IPS-20b (cell line): ENCODE measurements at regions not wholly inside any gene's neighbourhood (a gene's known extent, or its start where the extent isn't known, plus 50 kb on each side); places are given as distances from the start of the nearest gene placed in this dataset.

ENCODE experiments used
- H3K27ac ChIP-seq: one replicate; pipeline ENCODE4 v1.5.1; 2013; ENCODE audit warnings: low read length
- H3K27me3 ChIP-seq: 2 replicates; pipeline ENCODE4 v1.6.1; 2013; ENCODE audit warnings: mild to moderate bottlenecking, low read length, inconsistent platforms; ENCODE audit not compliant: insufficient read depth
- H3K36me3 ChIP-seq: 2 replicates; pipeline ENCODE4 v1.6.1; 2013; ENCODE audit warnings: low read depth, mild to moderate bottlenecking, inconsistent platforms, low read length, moderate library complexity; ENCODE audit not compliant: insufficient read depth
- H3K4me1 ChIP-seq: 2 replicates; pipeline ENCODE4 v1.6.1; 2013; ENCODE audit warnings: mild to moderate bottlenecking, control low read depth, inconsistent platforms, low read length, moderate library complexity; ENCODE audit not compliant: insufficient read depth
- H3K4me3 ChIP-seq: 2 replicates; pipeline ENCODE4 v1.5.1; 2013; ENCODE audit warnings: mild to moderate bottlenecking, low read length, inconsistent platforms
- H3K9ac ChIP-seq: 2 replicates; pipeline ENCODE4 v1.6.1; 2013; ENCODE audit warnings: low read depth, mild to moderate bottlenecking, inconsistent platforms, low read length, moderate library complexity
- H3K9me3 ChIP-seq: 2 replicates; pipeline ENCODE4 v1.6.1; 2013; ENCODE audit warnings: mild to moderate bottlenecking, low read depth, low read length, inconsistent platforms; ENCODE audit not compliant: insufficient read depth

- Histone ChIP-seq H3K4me3 (no peak overlapping the region), H3K4me1 (no peaks in the 10 kb centered on the region), H3K9ac (no peak overlapping the region), H3K9me3 (no peaks in the 10 kb centered on the region), H3K27ac (no peak overlapping the region), H3K27me3 (no peaks in the 10 kb centered on the region), H3K36me3 (no peaks in the 10 kb centered on the region)
Observed at GRCh38 chr11:32023370-32024305, 67.2 kb upstream of the RCN1 start.

GRCh38 chr11:32018672-32019071 lies 72.2 kb upstream of the RCN1 start:
- Histone ChIP-seq H3K27me3 (no peaks in the 10 kb centered on the region), H3K4me3 (no peak overlapping the region)

DNA sequence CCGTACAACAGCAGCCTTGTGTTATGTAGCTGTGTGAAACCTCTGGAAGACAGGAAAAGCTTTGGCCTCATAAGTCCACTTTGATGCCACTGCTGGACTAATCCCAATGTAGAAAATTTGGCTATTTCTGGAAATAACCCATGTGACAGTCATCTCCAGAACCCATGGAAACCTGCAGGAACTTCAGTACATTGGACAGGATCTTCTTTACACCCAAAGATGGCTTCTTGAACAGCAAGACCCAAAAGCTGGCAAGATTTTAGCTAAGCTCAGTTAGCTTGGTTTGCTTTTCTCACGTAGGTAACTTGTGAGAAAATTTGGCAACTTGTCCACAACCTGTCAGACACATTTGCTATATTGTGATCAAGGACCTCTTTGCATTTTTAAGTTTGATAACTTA lies 74.8 kb upstream of the RCN1 start:
- Histone ChIP-seq H3K9me3 (no peaks in the 10 kb centered on the region), H3K4me1 (no peaks in the 10 kb centered on the region), H3K27me3 (no peaks in the 10 kb centered on the region), H3K9ac (no peak overlapping the region), H3K36me3 (no peaks in the 10 kb centered on the region), H3K4me3 (no peak overlapping the region), H3K27ac (no peak overlapping the region)

More at GRCh38 chr11:32018672-32019071, 72.2 kb upstream of the RCN1 start:
- no peak overlapping the region for H3K9ac ChIP-seq
- no peak overlapping the region for H3K27ac ChIP-seq
- no peaks in the 10 kb centered on the region for H3K9me3 ChIP-seq
- no peaks in the 10 kb centered on the region for H3K4me1 ChIP-seq
- no peaks in the 10 kb centered on the region for H3K36me3 ChIP-seq

GRCh38 chr11:32015427-32015826 lies 75.4 kb upstream of the RCN1 start:
- no peaks in the 10 kb centered on the region for H3K27me3 ChIP-seq
- H3K36me3 ChIP-seq = no peaks in the 10 kb centered on the region

DNA sequence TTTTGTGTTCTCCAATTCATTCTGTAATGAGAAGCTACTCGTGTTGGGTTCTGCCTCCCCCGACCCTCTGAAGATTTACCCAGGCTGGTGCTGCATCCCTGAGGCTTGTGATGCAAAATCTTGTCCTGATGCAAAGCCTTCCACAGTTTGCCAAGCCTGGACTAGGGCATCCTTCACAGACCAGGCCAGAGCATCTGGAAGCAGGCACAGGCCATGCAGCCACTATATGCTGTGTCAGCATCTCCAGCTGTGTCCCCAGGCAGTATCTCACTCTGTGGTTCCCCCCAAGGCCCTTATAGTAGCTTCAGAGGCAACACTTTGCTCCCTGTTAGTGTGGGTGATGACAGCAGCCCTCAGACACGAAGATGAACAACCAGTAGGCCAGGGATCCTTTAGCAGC lies 77.3 kb upstream of the RCN1 start:
- H3K27ac ChIP-seq = no peak overlapping the region
- H3K9ac ChIP-seq = no peak overlapping the region
- H3K9me3 ChIP-seq = no peaks in the 10 kb centered on the region
- no peaks in the 10 kb centered on the region for H3K27me3 ChIP-seq
- H3K4me1 ChIP-seq = no peaks in the 10 kb centered on the region; the same call in 1 of the 2 replicates
- H3K36me3 ChIP-seq = no peaks in the 10 kb centered on the region
- no peak overlapping the region for H3K4me3 ChIP-seq

More at GRCh38 chr11:32015427-32015826, 75.4 kb upstream of the RCN1 start:
- no peaks in the 10 kb centered on the region for H3K9me3 ChIP-seq
- H3K4me1 ChIP-seq = no peaks in the 10 kb centered on the region
- no peak overlapping the region for H3K4me3 ChIP-seq
- no peak overlapping the region for H3K27ac ChIP-seq
- H3K9ac ChIP-seq = no peak overlapping the region

GRCh38 chr11:32012049-32012448 lies 78.8 kb upstream of the RCN1 start:
- Histone ChIP-seq H3K27me3 (no peaks in the 10 kb centered on the region), H3K36me3 (no peaks in the 10 kb centered on the region), H3K9ac (no peak overlapping the region), H3K27ac (no peak overlapping the region), H3K4me3 (no peak overlapping the region), H3K9me3 (no peaks in the 10 kb centered on the region), H3K4me1 (no peaks in the 10 kb centered on the region; the same call in 1 of the 2 replicates)

GRCh38 chr11:32008880-32009551 lies 81.9 kb upstream of the RCN1 start:
- Histone ChIP-seq H3K9me3 (no peaks in the 10 kb centered on the region), H3K27me3 (no peaks in the 10 kb centered on the region), H3K36me3 (no peaks in the 10 kb centered on the region), H3K27ac (no peak overlapping the region), H3K4me1 (no peaks in the 10 kb centered on the region; the same call in 1 of the 2 replicates), H3K9ac (peak overlapping the region; percentile 9; the same call in 1 of the 2 replicates), H3K4me3 (no peak overlapping the region)

DNA sequence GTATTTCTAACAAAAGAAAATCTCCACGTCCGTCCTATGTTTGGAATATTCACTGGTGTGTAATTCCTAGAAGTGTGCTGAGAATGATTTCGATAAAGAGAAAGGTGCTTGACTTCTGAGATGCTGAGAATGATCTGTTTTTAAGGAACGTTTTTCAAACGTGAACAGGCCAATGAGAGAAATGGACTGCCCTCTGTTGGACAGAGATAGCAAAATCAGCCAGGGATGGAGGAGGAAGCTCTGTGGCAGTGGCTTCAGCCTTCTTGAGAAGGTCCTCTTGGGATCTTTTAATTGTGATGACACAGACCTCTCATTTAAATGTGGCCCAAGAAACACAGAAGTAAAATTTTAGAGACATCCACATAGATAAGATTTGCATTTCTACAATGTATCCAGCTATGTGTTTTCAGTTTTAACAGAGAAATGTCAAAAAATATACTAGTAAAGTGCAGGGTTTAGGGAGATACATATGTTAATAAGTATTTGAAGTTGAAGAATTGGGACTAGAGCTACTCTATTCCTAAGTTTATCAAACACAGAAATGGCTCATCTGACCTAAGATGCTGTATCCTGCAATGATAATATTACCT lies 84.0 kb upstream of the RCN1 start:
- no peaks in the 10 kb centered on the region for H3K9me3 ChIP-seq
- H3K4me3 ChIP-seq = no peak overlapping the region
- H3K36me3 ChIP-seq = no peaks in the 10 kb centered on the region
- H3K27ac ChIP-seq = no peak overlapping the region
- H3K4me1 ChIP-seq = no peaks in the 10 kb centered on the region; the same call in 1 of the 2 replicates
- no peak overlapping the region for H3K9ac ChIP-seq
- no peaks in the 10 kb centered on the region for H3K27me3 ChIP-seq

- Histone ChIP-seq H3K9ac (no peak overlapping the region), H3K4me1 (no peaks in the 10 kb centered on the region; the same call in 1 of the 2 replicates), H3K27me3 (no peaks in the 10 kb centered on the region), H3K9me3 (no peaks in the 10 kb centered on the region), H3K4me3 (no peak overlapping the region), H3K36me3 (no peaks in the 10 kb centered on the region), H3K27ac (no peak overlapping the region)
Observed at GRCh38 chr11:32005786-32006416, 85.0 kb upstream of the RCN1 start.

GRCh38 chr11:32003335-32003734 lies 87.5 kb upstream of the RCN1 start:
- Histone ChIP-seq H3K9ac (no peak overlapping the region), H3K9me3 (no peaks in the 10 kb centered on the region), H3K4me1 (no peaks in the 10 kb centered on the region), H3K27ac (no peak overlapping the region), H3K4me3 (no peak overlapping the region), H3K27me3 (no peaks in the 10 kb centered on the region), H3K36me3 (no peaks in the 10 kb centered on the region)

DNA sequence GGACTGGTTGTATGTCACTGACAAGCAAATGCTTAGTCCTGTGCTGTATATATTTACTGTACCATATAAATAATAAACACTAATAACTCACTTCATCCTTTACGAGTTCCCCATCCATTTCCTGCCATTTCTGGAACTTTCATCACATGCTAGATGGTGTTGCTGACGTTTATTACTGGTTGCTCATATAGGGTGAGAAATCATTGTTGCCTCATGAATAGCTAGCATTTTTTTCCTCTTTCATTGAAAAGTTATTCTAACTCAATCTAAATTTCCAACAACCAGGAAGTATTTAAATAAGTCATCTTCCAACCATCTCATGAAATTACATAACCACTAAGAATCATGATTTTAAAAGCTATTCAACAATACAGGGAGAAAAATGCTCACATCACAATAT lies 88.6 kb upstream of the RCN1 start:
- Histone ChIP-seq H3K9me3 (no peaks in the 10 kb centered on the region), H3K36me3 (no peaks in the 10 kb centered on the region), H3K9ac (no peak overlapping the region), H3K27me3 (no peaks in the 10 kb centered on the region), H3K27ac (no peak overlapping the region), H3K4me3 (no peak overlapping the region), H3K4me1 (no peaks in the 10 kb centered on the region)
